Amygdala (tissue), 56 donors: ENCODE measurements at regions not wholly inside any gene's neighbourhood (a gene's known extent, or its start where the extent isn't known, plus 50 kb on each side); places are given as distances from the start of the nearest gene placed in this dataset.

ENCODE experiments used
- DNase-seq, 56 donors: peaks; one replicate each; lab custom pipeline; 2025; lab: John Stamatoyannopoulos, UW

- no peak for DNase-seq
These were observed 320.1 kb downstream of the LMX1A start for GRCh38 chr1:165036403-165036802.

- DNase-seq = no peak
These were observed 322.2 kb downstream of the LMX1A start for GRCh38 chr1:165034136-165034809.

- DNase-seq = no peak
These were observed 325.5 kb downstream of the LMX1A start for GRCh38 chr1:165031001-165031400.

- DNase-seq = no peak
These were observed 330.7 kb downstream of the LMX1A start for GRCh38 chr1:165025805-165026204.

- DNase-seq = no peak
These were observed 341.8 kb downstream of the LMX1A start for GRCh38 chr1:165014753-165015152.

GRCh38 chr1:165011991-165012531 lies 344.5 kb downstream of the LMX1A start:
- no peak for DNase-seq

- no peak for DNase-seq
These were observed 345.3 kb downstream of the LMX1A start for GRCh38 chr1:165011186-165011585.

GRCh38 chr1:165010418-165011070 lies 346.0 kb downstream of the LMX1A start:
- DNase-seq = no peak

- DNase-seq = no peak
These were observed 349.7 kb downstream of the LMX1A start for GRCh38 chr1:165006831-165007230.

- DNase-seq = no peak
These were observed 357.4 kb downstream of the LMX1A start for GRCh38 chr1:164999146-164999545.

- DNase-seq = no peak
These were observed 364.7 kb downstream of the LMX1A start for GRCh38 chr1:164991763-164992314.

GRCh38 chr1:164983023-164983650 lies 373.4 kb downstream of the LMX1A start:
- DNase-seq = peak in 37 of 56 donors; percentile 1 to 78 (median 31)

GRCh38 chr1:164982545-164982944 lies 374.0 kb downstream of the LMX1A start:
- no peak for DNase-seq

- no peak for DNase-seq
These were observed 379.0 kb downstream of the LMX1A start for GRCh38 chr1:164977561-164977960.

- peak in 1 of 56 donors; percentile 4 for DNase-seq
These were observed 384.5 kb downstream of the LMX1A start for GRCh38 chr1:164971921-164972415.

GRCh38 chr1:164971391-164971790 lies 385.1 kb downstream of the LMX1A start:
- DNase-seq = no peak

- no peak for DNase-seq
These were observed 387.3 kb downstream of the LMX1A start for GRCh38 chr1:164969253-164969652.

GRCh38 chr1:164967300-164967699 lies 389.2 kb downstream of the LMX1A start:
- no peak for DNase-seq

GRCh38 chr1:164961715-164962114 lies 394.8 kb downstream of the LMX1A start:
- no peak for DNase-seq

GRCh38 chr1:164958982-164959768 lies 397.3 kb downstream of the LMX1A start:
- peak in 4 of 56 donors; percentile 4 to 32 (median 16) for DNase-seq
